HepG2 (cell line): ENCODE measurements at regions not wholly inside any gene's neighbourhood (a gene's known extent, or its start where the extent isn't known, plus 50 kb on each side); places are given as distances from the start of the nearest gene placed in this dataset.
A peak's percentile ranks its signal among the peaks of the same experiment; 100 is the strongest.

Experiments
- ATF4 ChIP-seq, 2 experiments: fragments of 450-650 bp in 1 of 2; sonication (generic) in 1 of 2; formaldehyde crosslinking; IDR thresholded peaks; 2 replicates each; pipeline versions ENCODE4 v1.5.0 to v1.8.0; 2020 to 2022; ENCODE audit warnings: mild to moderate bottlenecking in 1 of 2, missing genetic modification reagents in 1 of 2
- ATF7 ChIP-seq, 2 experiments: fragments of 450-650 bp in 1 of 2; sonication (generic) in 1 of 2; formaldehyde crosslinking in 1 of 2; IDR thresholded peaks; 2 replicates each; pipeline versions ENCODE4 v1.4.0 to v1.6.1; 2016 to 2020; ENCODE audit warnings: antibody characterized with exemption in 1 of 2, mild to moderate bottlenecking in 1 of 2, missing genetic modification reagents in 1 of 2
- CBFB ChIP-seq: sonication (generic); formaldehyde crosslinking; IDR thresholded peaks from 2 replicates; pipeline ENCODE4 v1.4.0; 2020; ENCODE audit warnings: missing genetic modification reagents
- CHCHD3 ChIP-seq: sonication (generic); formaldehyde crosslinking; IDR thresholded peaks from 2 replicates; pipeline ENCODE4 v1.8.0; 2022; ENCODE audit warnings: mild to moderate bottlenecking, missing genetic modification reagents, moderate library complexity
- ERF ChIP-seq: IDR thresholded peaks from 2 replicates; pipeline ENCODE4 v1.6.1; 2018; ENCODE audit warnings: missing biosample characterization, missing genetic modification reagents
- FOSL2 ChIP-seq: sonication (generic); formaldehyde crosslinking; IDR thresholded peaks from 2 replicates; pipeline ENCODE4 v1.4.0; 2020; ENCODE audit warnings: missing genetic modification reagents
- HMGA1 ChIP-seq: sonication (generic); formaldehyde crosslinking; conservative IDR thresholded peaks from 2 replicates; pipeline ENCODE4 v1.4.0; 2020; ENCODE audit warnings: missing genetic modification reagents
- HNRNPH1 ChIP-seq: fragments of 200-400 bp; formaldehyde crosslinking; optimal IDR thresholded peaks from 2 replicates; pipeline ENCODE3; 2017; ENCODE audit warnings: mild to moderate bottlenecking, low read depth, low read length
- HOXA9 ChIP-seq: sonication (generic); formaldehyde crosslinking; IDR thresholded peaks from 2 replicates; pipeline ENCODE4 v1.8.1; 2022; ENCODE audit warnings: missing genetic modification reagents, mild to moderate bottlenecking, moderate library complexity, borderline replicate concordance
- MBNL3 ChIP-seq: fragments of 250-450 bp; sonication (Bioruptor Pico); conservative IDR thresholded peaks from 2 replicates; pipeline ENCODE4 v1.8.0; 2022; ENCODE audit warnings: mild to moderate bottlenecking, inconsistent platforms
- MTA1 ChIP-seq: sonication (generic); formaldehyde crosslinking; IDR thresholded peaks from 2 replicates; pipeline ENCODE4 v1.4.0; 2020; ENCODE audit warnings: missing genetic modification reagents, mild to moderate bottlenecking, borderline replicate concordance
- PLSCR1 ChIP-seq: sonication (generic); formaldehyde crosslinking; IDR thresholded peaks from 2 replicates; pipeline ENCODE4 v1.5.0; 2020; ENCODE audit warnings: missing genetic modification reagents, mild to moderate bottlenecking, borderline replicate concordance
- PRPF4 ChIP-seq: fragments of 200-400 bp; formaldehyde crosslinking; IDR thresholded peaks from 2 replicates; pipeline ENCODE4 v1.6.1; 2016; ENCODE audit warnings: low read length, low read depth; ENCODE audit not compliant: poor library complexity, severe bottlenecking
- RARA ChIP-seq: IDR thresholded peaks from 2 replicates; pipeline ENCODE4 v1.6.1; 2016; ENCODE audit warnings: missing genetic modification reagents, missing compliant biosample characterization
- SALL2 ChIP-seq: sonication (generic); formaldehyde crosslinking; IDR thresholded peaks from 2 replicates; pipeline ENCODE4 v1.8.1; 2023; ENCODE audit warnings: mild to moderate bottlenecking, missing genetic modification reagents, inconsistent platforms
- STAG1 ChIP-seq: sonication (generic); formaldehyde crosslinking; IDR thresholded peaks from 2 replicates; pipeline ENCODE4 v1.4.0; 2020; ENCODE audit warnings: missing genetic modification reagents
- TOPORS ChIP-seq: sonication (generic); formaldehyde crosslinking; IDR thresholded peaks from 2 replicates; pipeline ENCODE4 v1.8.0; 2023; ENCODE audit warnings: mild to moderate bottlenecking, missing genetic modification reagents
- TRIM24 ChIP-seq: sonication (generic); formaldehyde crosslinking; IDR thresholded peaks from 2 replicates; pipeline ENCODE4 v1.8.0; 2022; ENCODE audit warnings: mild to moderate bottlenecking, missing genetic modification reagents
- ZBTB49 ChIP-seq: sonication (generic); formaldehyde crosslinking; IDR thresholded peaks from 2 replicates; pipeline ENCODE4 v1.4.0; 2020; ENCODE audit warnings: missing genetic modification reagents, borderline replicate concordance
- ZNF138 ChIP-seq: sonication (generic); formaldehyde crosslinking; IDR thresholded peaks from 2 replicates; pipeline ENCODE4 v1.5.0; 2020; ENCODE audit warnings: mild to moderate bottlenecking, low read depth, missing genetic modification reagents
- ZNF331 ChIP-seq: sonication (generic); formaldehyde crosslinking; IDR thresholded peaks from 2 replicates; pipeline ENCODE4 v1.4.0; 2020; ENCODE audit warnings: missing genetic modification reagents
- ZNF362 ChIP-seq: sonication (generic); formaldehyde crosslinking; IDR thresholded peaks from 2 replicates; pipeline ENCODE4 v1.4.0; 2020; ENCODE audit warnings: missing genetic modification reagents, mild to moderate bottlenecking, borderline replicate concordance
- ZNF543 ChIP-seq: sonication (generic); formaldehyde crosslinking; IDR thresholded peaks from 2 replicates; pipeline ENCODE4 v1.4.0; 2020; ENCODE audit warnings: mild to moderate bottlenecking, missing genetic modification reagents
- ZNF589 ChIP-seq: sonication (generic); formaldehyde crosslinking; conservative IDR thresholded peaks from 2 replicates; pipeline ENCODE4 v1.8.0; 2022; ENCODE audit warnings: mild to moderate bottlenecking, moderate library complexity, missing genetic modification reagents
- ZNF652 ChIP-seq: IDR thresholded peaks from 2 replicates; pipeline ENCODE4 v1.6.1; 2016; ENCODE audit warnings: low read depth, borderline replicate concordance
- ZNF672 ChIP-seq: sonication (generic); formaldehyde crosslinking; IDR thresholded peaks from 2 replicates; pipeline ENCODE4 v1.8.1; 2022; ENCODE audit warnings: missing genetic modification reagents
- ZNF781 ChIP-seq: sonication (generic); formaldehyde crosslinking; IDR thresholded peaks from 2 replicates; pipeline ENCODE4 v1.5.1; 2020; ENCODE audit warnings: borderline replicate concordance, mild to moderate bottlenecking, missing genetic modification reagents; ENCODE audit errors: not compliant biosample characterization

- TF ChIP-seq ATF4 (CRISPR knock-in tag; IDR thresholded peaks at IDR 0.05) (peak in 1 of 2 experiments; percentile 77; a peak in 2 of 4 replicates), SALL2 (CRISPR knock-in tag) (no peak), STAG1 (CRISPR knock-in tag) (peak; percentile 30; the same call in 1 of the 2 replicates), ZNF331 (CRISPR knock-in tag) (peak; percentile 42; the same call in 1 of the 2 replicates), RARA (CRISPR knock-in tag) (peak; percentile 89), MTA1 (CRISPR knock-in tag) (no peak), ZNF543 (no peak), FOSL2 (CRISPR knock-in tag) (peak; percentile 95), TRIM24 (CRISPR knock-in tag) (peak; percentile 88; the same call in 1 of the 2 replicates), ATF7 (IDR thresholded peaks at IDR 0.05) (no peak), ATF7 (CRISPR knock-in tag; IDR thresholded peaks at IDR 0.05) (no peak), ZNF362 (no peak), ZBTB49 (CRISPR knock-in tag) (no peak), HMGA1 (CRISPR knock-in tag) (no peak), TOPORS (CRISPR knock-in tag) (no peak), ZNF589 (no peak), CHCHD3 (no peak), HNRNPH1 (no peak), ZNF652 (CRISPR knock-in tag) (no peak), ZNF781 (CRISPR knock-in tag) (no peak), CBFB (CRISPR knock-in tag) (no peak), HOXA9 (no peak), ERF (CRISPR knock-in tag) (peak; percentile 90), PRPF4 (no peak), ZNF672 (CRISPR knock-in tag) (no peak), PLSCR1 (CRISPR knock-in tag) (no peak), ZNF138 (CRISPR knock-in tag) (no peak), MBNL3 (CRISPR knock-in tag) (no peak)
These were observed 94.6 kb upstream of the EGFLAM start (continued) for GRCh38 chr5:38163636-38164237.
